SK-N-MC (cell line): ENCODE measurements at regions not wholly inside any gene's neighbourhood (a gene's known extent, or its start where the extent isn't known, plus 50 kb on each side); places are given as distances from the start of the nearest gene placed in this dataset.

Experiments used
- DNase-seq: peaks from one replicate; pipeline ENCODE4 v3.0.0-alpha.2; 2011; ENCODE audit warnings: low read depth, low spot score
- H3K27ac ChIP-seq: fragments of 200-600 bp; sonication (generic); 2 replicates; pipeline ENCODE4 v1.5.1; 2016; ENCODE audit warnings: mixed run types
- H3K36me3 ChIP-seq: fragments of 200-600 bp; sonication (generic); 2 replicates; pipeline ENCODE4 v1.6.1; 2017; ENCODE audit warnings: antibody characterized with exemption, low read length, mixed read lengths; ENCODE audit not compliant: insufficient read depth
- H3K4me3 ChIP-seq: fragments of 200-600 bp; sonication (generic); 2 replicates; pipeline ENCODE4 v1.5.1; 2016
- H3K9ac ChIP-seq: fragments of 200-600 bp; sonication (generic); 2 replicates; pipeline ENCODE4 v1.8.0; 2017; ENCODE audit warnings: mixed run types, mixed read lengths; ENCODE audit not compliant: insufficient read length
- H3K9me3 ChIP-seq: fragments of 200-600 bp; sonication (generic); 2 replicates; pipeline ENCODE4 v1.6.1; 2017; ENCODE audit warnings: low read depth, mild to moderate bottlenecking, antibody characterized with exemption, low read length, moderate library complexity, mixed read lengths
- EZH2 ChIP-seq: fragments of 200-600 bp; sonication (generic); IDR thresholded peaks from one replicate; pipeline ENCODE4 v1.6.1; 2017; ENCODE audit warnings: antibody characterized with exemption
- FOXP2 ChIP-seq: optimal IDR thresholded peaks from 2 replicates; pipeline ENCODE3; 2011; ENCODE audit warnings: mild to moderate bottlenecking, moderate library complexity; ENCODE audit not compliant: insufficient read depth; ENCODE audit errors: extremely low read length, control extremely low read depth
- POLR2AphosphoS5 ChIP-seq: IDR thresholded peaks from 2 replicates; pipeline ENCODE4 v1.6.1; 2012; ENCODE audit warnings: mild to moderate bottlenecking, low read depth, low read length, borderline replicate concordance

GRCh38 chr3:148095962-148096361, 601.7 kb upstream of the AGTR1 start:
- TF ChIP-seq POLR2AphosphoS5 (no peak), FOXP2 (no peak), EZH2 (no peak)
- no peak for DNase-seq

GRCh38 chr3:148100476-148100875, 597.2 kb upstream of the AGTR1 start:
- Histone ChIP-seq H3K9me3 (no peaks in the 10 kb centered on the region), H3K9ac (no peak overlapping the region), H3K4me3 (no peak overlapping the region), H3K27ac (no peak overlapping the region), H3K36me3 (no peaks in the 10 kb centered on the region)
- TF ChIP-seq FOXP2 (no peak), EZH2 (no peak), POLR2AphosphoS5 (no peak)
- no peak for DNase-seq

More at GRCh38 chr3:148095962-148096361, 601.7 kb upstream of the AGTR1 start:
- Histone ChIP-seq H3K9me3 (no peaks in the 10 kb centered on the region), H3K9ac (no peak overlapping the region), H3K27ac (no peak overlapping the region), H3K4me3 (no peak overlapping the region), H3K36me3 (no peaks in the 10 kb centered on the region)

GRCh38 chr3:148101061-148101460, 596.6 kb upstream of the AGTR1 start:
- TF ChIP-seq FOXP2 (no peak), POLR2AphosphoS5 (no peak), EZH2 (no peak)
- Histone ChIP-seq H3K9ac (no peak overlapping the region), H3K27ac (no peak overlapping the region), H3K36me3 (no peaks in the 10 kb centered on the region), H3K4me3 (no peak overlapping the region), H3K9me3 (no peaks in the 10 kb centered on the region)
- DNase-seq: no peak

DNA sequence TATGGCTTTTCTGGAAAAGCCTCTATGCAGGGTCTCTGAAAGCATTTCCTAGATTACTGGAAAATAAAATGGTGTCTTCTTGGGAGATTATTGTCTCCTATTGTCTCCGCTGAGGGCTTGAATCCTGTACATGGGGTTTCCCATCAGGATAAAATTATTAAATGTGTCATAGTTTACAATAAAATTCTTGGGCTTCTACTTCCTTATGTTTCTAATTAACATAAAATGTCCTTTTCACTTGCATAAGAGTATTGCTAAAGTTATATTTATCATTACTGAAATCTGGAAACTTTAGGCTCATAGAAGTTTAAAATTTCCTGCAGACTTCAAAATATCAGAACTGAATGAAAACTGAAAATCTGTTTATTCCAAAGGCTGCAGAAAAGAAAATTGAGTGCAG, 595.5 kb upstream of the AGTR1 start:
- TF ChIP-seq EZH2 (no peak), POLR2AphosphoS5 (no peak), FOXP2 (no peak)
- no peak for DNase-seq
- Histone ChIP-seq H3K36me3 (no peaks in the 10 kb centered on the region), H3K9ac (no peak overlapping the region), H3K27ac (0 out of 2 replicates have a peak overlapping the region, but pooled peaks have one; percentile 1), H3K9me3 (no peaks in the 10 kb centered on the region), H3K4me3 (no peak overlapping the region)

DNA sequence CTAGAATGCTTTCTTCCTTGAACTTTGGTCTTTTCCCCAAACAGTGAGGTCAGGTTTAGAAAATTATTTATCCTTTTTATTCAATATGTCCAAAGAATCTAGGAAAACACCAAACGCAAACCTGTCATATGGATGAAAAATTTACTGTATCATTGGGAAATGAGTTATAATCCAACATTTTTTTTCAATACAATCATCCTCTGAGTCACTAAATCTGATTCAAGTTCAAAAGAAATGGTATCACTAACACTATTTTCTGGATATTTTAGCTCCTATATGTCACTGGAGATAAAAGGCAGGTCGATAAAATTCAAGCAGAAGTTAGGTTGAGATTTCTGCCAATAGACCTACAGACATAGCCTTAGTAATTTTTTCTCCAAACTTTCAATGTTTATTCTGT, 591.6 kb upstream of the AGTR1 start:
- no peak overlapping the region for H3K27ac ChIP-seq
- no peak overlapping the region for H3K9ac ChIP-seq
- H3K36me3 ChIP-seq: no peaks in the 10 kb centered on the region
- no peak for TF ChIP-seq EZH2
- no peak for TF ChIP-seq FOXP2
- no peak for TF ChIP-seq POLR2AphosphoS5
- no peaks in the 10 kb centered on the region for H3K9me3 ChIP-seq
- H3K4me3 ChIP-seq: no peak overlapping the region
- no peak for DNase-seq

DNA sequence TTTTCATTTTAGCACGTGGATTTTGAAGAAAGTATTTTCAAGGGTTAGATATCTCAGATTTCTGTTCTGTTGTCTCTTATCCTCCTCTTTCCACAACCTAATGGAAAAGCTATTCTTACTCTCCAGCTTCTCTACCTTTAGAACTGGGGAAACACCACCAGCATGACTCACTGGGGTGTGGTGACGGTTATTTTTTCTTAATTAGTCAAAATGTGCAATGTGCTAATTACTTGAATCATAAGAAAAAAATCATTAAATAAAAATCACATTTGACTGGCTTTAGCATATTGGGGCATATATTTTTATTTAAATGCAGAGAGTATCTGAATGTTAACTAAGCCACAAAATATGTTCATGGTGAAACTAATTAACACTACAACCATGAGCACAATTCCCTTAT, 570.7 kb upstream of the AGTR1 start:
- Histone ChIP-seq H3K36me3 (no peaks in the 10 kb centered on the region), H3K9ac (no peak overlapping the region), H3K27ac (no peak overlapping the region), H3K4me3 (no peak overlapping the region), H3K9me3 (no peaks in the 10 kb centered on the region)
- TF ChIP-seq POLR2AphosphoS5: no peak
- no peak for TF ChIP-seq EZH2
- TF ChIP-seq FOXP2: no peak
- no peak for DNase-seq

DNA sequence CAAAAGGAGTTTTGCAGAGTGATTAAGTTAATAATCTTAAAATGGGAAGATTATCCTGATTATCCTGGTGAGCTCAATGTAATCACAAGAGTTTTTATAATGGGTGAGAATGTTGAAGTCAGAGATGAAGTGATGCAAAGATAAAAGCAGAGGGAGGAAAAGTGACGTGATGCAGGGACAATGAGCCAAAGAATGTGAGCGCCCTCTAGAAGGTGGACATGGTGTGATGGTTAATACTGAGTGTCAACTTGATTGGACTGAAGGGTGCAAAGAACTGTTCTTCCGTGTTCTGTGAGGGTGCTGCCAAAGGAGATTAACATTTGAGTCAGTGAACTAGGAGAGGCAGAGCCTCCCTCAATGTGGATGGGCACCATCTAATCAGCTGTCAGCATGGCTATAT, 569.6 kb upstream of the AGTR1 start:
- no peak overlapping the region for H3K4me3 ChIP-seq
- DNase-seq: no peak
- H3K36me3 ChIP-seq: no peaks in the 10 kb centered on the region
- TF ChIP-seq FOXP2: no peak
- TF ChIP-seq EZH2: no peak
- no peak for TF ChIP-seq POLR2AphosphoS5
- H3K9me3 ChIP-seq: no peaks in the 10 kb centered on the region
- no peak overlapping the region for H3K9ac ChIP-seq
- H3K27ac ChIP-seq: no peak overlapping the region

GRCh38 chr3:148131990-148132638, 565.6 kb upstream of the AGTR1 start:
- no peaks in the 10 kb centered on the region for H3K36me3 ChIP-seq
- H3K9me3 ChIP-seq: no peaks in the 10 kb centered on the region
- no peak overlapping the region for H3K9ac ChIP-seq
- TF ChIP-seq POLR2AphosphoS5 (no peak), FOXP2 (no peak), EZH2 (no peak)
- no peak for DNase-seq
- no peak overlapping the region for H3K27ac ChIP-seq
- H3K4me3 ChIP-seq: no peak overlapping the region

GRCh38 chr3:148136816-148137215, 560.9 kb upstream of the AGTR1 start:
- TF ChIP-seq EZH2 (no peak), FOXP2 (no peak), POLR2AphosphoS5 (no peak)
- Histone ChIP-seq H3K36me3 (no peaks in the 10 kb centered on the region), H3K4me3 (no peak overlapping the region), H3K9me3 (no peaks in the 10 kb centered on the region), H3K27ac (no peak overlapping the region), H3K9ac (no peak overlapping the region)
- no peak for DNase-seq
